Activated B cell treated with CpG ODN at 0.5 μM for 24 hours (primary cell): ENCODE measurements at regions not wholly inside any gene's neighbourhood (a gene's known extent, or its start where the extent isn't known, plus 50 kb on each side); places are given as distances from the start of the nearest gene placed in this dataset.
"Not testable (repeated sequence)": the region's sequence is repeated elsewhere in the genome, so short reads cannot be mapped to it uniquely, and the experiment has no call there.

Source experiments
- ATAC-seq: fragments of 200-7000 bp; cut with Tn5 transposase; one replicate; pipeline ENCODE4 v1.10.0; 2021; ENCODE audit warnings: low read depth, mild to moderate bottlenecking, moderate library complexity
- CTCF ChIA-PET: fragments of 350-600 bp; sonication (Branson Sonifier 250); formaldehyde crosslinking; loops from one replicate; lab custom pipeline; 2021; ENCODE audit warnings: antibody characterized with exemption; lab: Charles Lee
- POLR2A ChIA-PET: fragments of 350-600 bp; sonication (Branson Sonifier 250); formaldehyde crosslinking; loops from one replicate; lab custom pipeline; 2021; ENCODE audit warnings: antibody characterized with exemption; lab: Charles Lee
- DNase-seq: peaks from one replicate; pipeline ENCODE4 v3.0.0; 2022
- H3K27ac Mint-ChIP-seq: one replicate; pipeline ENCODE4 v1.8.0; 2020; ENCODE audit warnings: mixed read lengths
- H3K27me3 Mint-ChIP-seq: one replicate; pipeline ENCODE4 v1.8.0; 2021; ENCODE audit warnings: mixed read lengths
- H3K36me3 Mint-ChIP-seq: one replicate; pipeline ENCODE4 v1.8.0; 2021; ENCODE audit warnings: low read depth, mixed read lengths
- H3K4me1 Mint-ChIP-seq: one replicate; pipeline ENCODE4 v1.8.0; 2021; ENCODE audit warnings: mixed read lengths
- H3K4me3 Mint-ChIP-seq: one replicate; pipeline ENCODE4 v1.8.0; 2020; ENCODE audit warnings: mild to moderate bottlenecking, mixed read lengths
- H3K9me3 Mint-ChIP-seq: one replicate; pipeline ENCODE4 v1.8.0; 2020; ENCODE audit warnings: mixed read lengths
- CTCF ChIP-seq: fragments of 200-600 bp; IDR thresholded peaks from one replicate; pipeline ENCODE4 v1.8.0; 2022; ENCODE audit warnings: antibody characterized with exemption, mild to moderate bottlenecking
- intact Hi-C: fragments of 100-400 bp; cut with micrococcal nuclease; formaldehyde crosslinking; loops from one replicate; pipeline ENCODE4 v1.15.1; 2024

GRCh38 chr2:166775176-166775575 is 113.1 kb upstream of the XIRP2 start:
- no peak overlapping the region for H3K4me3 Mint-ChIP-seq
- ChIA-PET POLR2A (no interaction called here), CTCF (no interaction called here)
- no peak overlapping the region for H3K27ac Mint-ChIP-seq
- H3K27me3 Mint-ChIP-seq: no peaks in the 10 kb centered on the region
- intact Hi-C loops: no loop called here
- H3K9me3 Mint-ChIP-seq: no peaks in the 10 kb centered on the region
- DNase-seq (no peak), ATAC-seq (no peak)
- TF ChIP-seq CTCF: no peak
- no peaks in the 10 kb centered on the region for H3K4me1 Mint-ChIP-seq
- no peaks in the 10 kb centered on the region for H3K36me3 Mint-ChIP-seq

GRCh38 chr2:166773308-166773949 is 114.9 kb upstream of the XIRP2 start:
- H3K27ac Mint-ChIP-seq: no peak overlapping the region
- intact Hi-C loops: no loop called here
- no peak overlapping the region for H3K4me3 Mint-ChIP-seq
- CTCF ChIA-PET: no interaction called here
- POLR2A ChIA-PET: no interaction called here
- no peak for DNase-seq
- H3K27me3 Mint-ChIP-seq: no peaks in the 10 kb centered on the region
- peaks cover 4% of the 10 kb centered on the region for H3K4me1 Mint-ChIP-seq
- no peak for TF ChIP-seq CTCF
- H3K9me3 Mint-ChIP-seq: peaks cover 10% of the 10 kb centered on the region
- no peaks in the 10 kb centered on the region for H3K36me3 Mint-ChIP-seq
- ATAC-seq: no peak

GRCh38 chr2:166768393-166769123 is 119.7 kb upstream of the XIRP2 start:
- Mint-ChIP-seq H3K36me3 (no peaks in the 10 kb centered on the region), H3K9me3 (peaks cover 10% of the 10 kb centered on the region), H3K4me1 (peaks cover 4% of the 10 kb centered on the region), H3K27ac (no peak overlapping the region), H3K27me3 (no peaks in the 10 kb centered on the region), H3K4me3 (no peak overlapping the region)
- no peak for DNase-seq
- ChIA-PET POLR2A (no interaction called here), CTCF (no interaction called here)
- intact Hi-C loops: no loop called here
- no peak for TF ChIP-seq CTCF
- no peak for ATAC-seq

GRCh38 chr2:166766769-166767322 is 121.4 kb upstream of the XIRP2 start:
- DNase-seq, H3K4me3 Mint-ChIP-seq, H3K9me3 Mint-ChIP-seq, H3K27ac Mint-ChIP-seq, H3K27me3 Mint-ChIP-seq, POLR2A ChIA-PET, H3K36me3 Mint-ChIP-seq, ATAC-seq, intact Hi-C loops, H3K4me1 Mint-ChIP-seq, CTCF ChIA-PET: not testable (repeated sequence)

GRCh38 chr2:166766220-166766619 is 122.1 kb upstream of the XIRP2 start:
- Mint-ChIP-seq H3K9me3 (peaks cover 10% of the 10 kb centered on the region), H3K36me3 (no peaks in the 10 kb centered on the region), H3K27ac (no peak overlapping the region), H3K4me3 (no peak overlapping the region), H3K27me3 (no peaks in the 10 kb centered on the region), H3K4me1 (peaks cover 4% of the 10 kb centered on the region)
- POLR2A ChIA-PET: no interaction called here
- CTCF ChIA-PET: no interaction called here
- intact Hi-C loops: no loop called here
- DNase-seq (no peak), ATAC-seq (no peak)
- no peak for TF ChIP-seq CTCF
